Hepatocyte (in vitro differentiated cells): ENCODE measurements at regions not wholly inside any gene's neighbourhood (a gene's known extent, or its start where the extent isn't known, plus 50 kb on each side); places are given as distances from the start of the nearest gene placed in this dataset.

ENCODE experiments used
- DNase-seq: peaks from one replicate; pipeline ENCODE4 v3.0.0-alpha.2; 2016; ENCODE audit warnings: low spot score
- H2AFZ ChIP-seq: fragments of 200-600 bp; sonication (generic); 2 replicates; pipeline ENCODE4 v1.6.0; 2016; ENCODE audit warnings: antibody characterized with exemption, mild to moderate bottlenecking
- H3K27ac ChIP-seq: fragments of 200-600 bp; sonication (generic); 2 replicates; pipeline ENCODE4 v1.5.1; 2016; ENCODE audit warnings: mild to moderate bottlenecking
- H3K27me3 ChIP-seq: fragments of 200-600 bp; sonication (generic); 2 replicates; pipeline ENCODE4 v1.6.1; 2016
- H3K36me3 ChIP-seq: fragments of 200-600 bp; sonication (generic); replicated peaks from 2 replicates; pipeline ENCODE4 v1.5.1; 2016; ENCODE audit warnings: low read depth; ENCODE audit not compliant: insufficient read depth
- H3K4me1 ChIP-seq: fragments of 200-600 bp; sonication (generic); 2 replicates; pipeline ENCODE4 v1.5.1; 2016; ENCODE audit warnings: mild to moderate bottlenecking, moderate library complexity; ENCODE audit not compliant: insufficient read depth
- H3K4me2 ChIP-seq: fragments of 200-600 bp; sonication (generic); 2 replicates; pipeline ENCODE4 v1.6.0; 2016
- H3K4me3 ChIP-seq: fragments of 200-600 bp; sonication (generic); 2 replicates; pipeline ENCODE4 v1.5.1; 2016; ENCODE audit warnings: mild to moderate bottlenecking
- H3K79me2 ChIP-seq: fragments of 200-600 bp; sonication (generic); 2 replicates; pipeline ENCODE4 v1.6.0; 2017; ENCODE audit warnings: mild to moderate bottlenecking
- H3K9me2 ChIP-seq: fragments of 200-600 bp; sonication (generic); replicated peaks from 2 replicates; pipeline ENCODE4 v1.6.0; 2017; ENCODE audit warnings: mild to moderate bottlenecking; ENCODE audit not compliant: insufficient read depth
- H3K9me3 ChIP-seq: fragments of 200-600 bp; sonication (generic); 2 replicates; pipeline ENCODE4 v1.5.1; 2016; ENCODE audit warnings: low read depth, mild to moderate bottlenecking
- H4K20me1 ChIP-seq: fragments of 200-600 bp; sonication (generic); 2 replicates; pipeline ENCODE4 v1.6.0; 2016; ENCODE audit warnings: mild to moderate bottlenecking; ENCODE audit not compliant: insufficient read depth, poor library complexity, severe bottlenecking
- CTCF ChIP-seq: fragments of 200-600 bp; sonication (generic); IDR thresholded peaks from 2 replicates; pipeline ENCODE4 v1.5.1; 2016; ENCODE audit warnings: antibody characterized with exemption, mild to moderate bottlenecking; ENCODE audit not compliant: poor library complexity
- EZH2 ChIP-seq: fragments of 200-600 bp; sonication (generic); IDR thresholded peaks from 2 replicates; pipeline ENCODE4 v1.6.1; 2016; ENCODE audit warnings: antibody characterized with exemption, mild to moderate bottlenecking, borderline replicate concordance
- EZH2phosphoT487 ChIP-seq: fragments of 200-600 bp; sonication (generic); IDR thresholded peaks from one replicate; pipeline ENCODE4 v1.6.1; 2018; ENCODE audit warnings: antibody characterized with exemption, mild to moderate bottlenecking, low read depth, moderate library complexity; ENCODE audit not compliant: unreplicated experiment, severe bottlenecking
- WGBS: methylation state at CpG from one replicate; pipeline ENCODE4 v1.1.6; 2016; ENCODE audit warnings: low lambda C conversion rate; ENCODE audit errors: missing lambda C conversion rate; 5-methylcytosine and 5-hydroxymethylcytosine counted together

GRCh38 chr2:34827398-34827797 is 1228.3 kb upstream of the FAM98A start:
- Histone ChIP-seq H3K4me1 (no peaks in the 10 kb centered on the region), H3K9me2 (no peaks in the 10 kb centered on the region), H3K36me3 (no peaks in the 10 kb centered on the region), H2AFZ (no peak overlapping the region), H3K9me3 (no peaks in the 10 kb centered on the region), H4K20me1 (no peaks in the 10 kb centered on the region), H3K79me2 (no peaks in the 10 kb centered on the region), H3K27ac (no peak overlapping the region), H3K4me3 (no peak overlapping the region), H3K4me2 (no peak overlapping the region), H3K27me3 (no peaks in the 10 kb centered on the region)
- no peak for DNase-seq
- TF ChIP-seq CTCF (no peak), EZH2 (no peak), EZH2phosphoT487 (no peak)
- WGBS: 93% methylated on average over 1 of the region's 1 CpG

GRCh38 chr2:34825686-34826085 is 1226.6 kb upstream of the FAM98A start:
- Histone ChIP-seq H3K4me1 (no peaks in the 10 kb centered on the region), H3K9me2 (no peaks in the 10 kb centered on the region), H3K79me2 (no peaks in the 10 kb centered on the region), H3K27ac (no peak overlapping the region), H3K4me3 (no peak overlapping the region), H3K36me3 (no peaks in the 10 kb centered on the region), H2AFZ (no peak overlapping the region), H3K9me3 (no peaks in the 10 kb centered on the region), H4K20me1 (no peaks in the 10 kb centered on the region), H3K4me2 (no peak overlapping the region), H3K27me3 (no peaks in the 10 kb centered on the region)
- no peak for TF ChIP-seq CTCF
- TF ChIP-seq EZH2phosphoT487: no peak
- TF ChIP-seq EZH2: no peak
- no peak for DNase-seq
- WGBS: 84% methylated on average over 4 of the region's 4 CpGs

GRCh38 chr2:34822616-34823015 is 1223.5 kb upstream of the FAM98A start:
- WGBS: 83% methylated on average over 3 of the region's 3 CpGs
- no peak overlapping the region for H2AFZ ChIP-seq

More at GRCh38 chr2:34822616-34823015, 1223.5 kb upstream of the FAM98A start:
- H3K36me3 ChIP-seq: no peaks in the 10 kb centered on the region
- H3K27me3 ChIP-seq: no peaks in the 10 kb centered on the region
- no peaks in the 10 kb centered on the region for H3K4me1 ChIP-seq
- H3K9me3 ChIP-seq: no peaks in the 10 kb centered on the region
- no peaks in the 10 kb centered on the region for H4K20me1 ChIP-seq
- H3K9me2 ChIP-seq: no peaks in the 10 kb centered on the region
- no peak for DNase-seq
- no peak overlapping the region for H3K4me3 ChIP-seq
- H3K79me2 ChIP-seq: no peaks in the 10 kb centered on the region
- H3K27ac ChIP-seq: no peak overlapping the region
- TF ChIP-seq CTCF (no peak), EZH2phosphoT487 (no peak), EZH2 (no peak)
- H3K4me2 ChIP-seq: no peak overlapping the region
